GM19193 (cell line): ENCODE measurements at regions not wholly inside any gene's neighbourhood (a gene's known extent, or its start where the extent isn't known, plus 50 kb on each side); places are given as distances from the start of the nearest gene placed in this dataset.

Source experiments
- POLR2A ChIP-seq: IDR thresholded peaks from 4 replicates; pipeline ENCODE4 v1.6.1; 2011; ENCODE audit not compliant: insufficient read depth, insufficient read length; ENCODE audit errors: extremely low read depth

- no peak for TF ChIP-seq POLR2A
Observed at GRCh38 chr6:11460837-11461661, 76.5 kb upstream of the TMEM170B start.

GRCh38 chr6:11460001-11460668 lies 77.4 kb upstream of the TMEM170B start:
- TF ChIP-seq POLR2A = no peak

DNA sequence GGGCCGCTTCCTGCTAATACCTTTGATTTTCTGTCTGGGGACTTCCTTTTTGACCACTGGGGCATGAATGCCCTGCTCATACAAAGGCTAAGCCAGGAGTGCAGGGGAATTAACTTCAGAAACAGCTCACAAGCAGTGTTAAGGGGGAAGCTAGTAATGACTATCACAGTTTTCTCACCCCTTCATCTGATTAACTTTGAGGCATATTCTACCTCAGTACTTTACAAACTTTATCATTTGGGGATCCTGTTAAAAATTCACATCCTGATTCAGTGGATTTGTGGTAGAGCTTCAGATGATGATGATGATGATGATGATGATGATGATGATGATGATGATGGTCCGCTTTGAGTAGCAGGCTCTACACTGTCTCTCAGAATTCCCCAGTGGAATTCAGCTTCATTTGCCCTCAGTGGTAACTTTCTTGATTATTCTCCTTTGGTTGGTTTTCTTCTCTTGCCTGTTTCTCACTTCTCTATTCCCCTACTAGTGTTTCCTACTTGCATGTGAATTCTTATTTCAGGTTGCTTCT lies 78.4 kb upstream of the TMEM170B start:
- no peak for TF ChIP-seq POLR2A

DNA sequence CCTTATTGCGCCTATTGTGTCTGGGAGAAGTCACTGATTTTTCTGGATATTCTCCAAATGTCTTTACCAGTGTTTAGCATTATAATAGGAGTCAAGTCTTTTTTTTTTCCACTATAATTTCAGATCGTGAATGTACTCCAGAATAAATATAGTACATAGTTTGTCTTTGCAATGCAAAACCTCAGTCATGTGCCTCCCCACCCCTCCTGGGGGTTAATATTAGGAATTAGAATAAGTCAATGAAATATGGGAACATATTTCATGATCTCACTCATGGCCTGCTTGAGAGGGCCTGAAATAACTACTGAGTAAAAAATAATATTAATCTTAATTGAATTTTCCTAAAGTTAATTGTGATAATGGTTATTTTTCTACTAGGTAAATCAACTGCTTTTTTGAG lies 79.0 kb upstream of the TMEM170B start:
- TF ChIP-seq POLR2A = no peak

DNA sequence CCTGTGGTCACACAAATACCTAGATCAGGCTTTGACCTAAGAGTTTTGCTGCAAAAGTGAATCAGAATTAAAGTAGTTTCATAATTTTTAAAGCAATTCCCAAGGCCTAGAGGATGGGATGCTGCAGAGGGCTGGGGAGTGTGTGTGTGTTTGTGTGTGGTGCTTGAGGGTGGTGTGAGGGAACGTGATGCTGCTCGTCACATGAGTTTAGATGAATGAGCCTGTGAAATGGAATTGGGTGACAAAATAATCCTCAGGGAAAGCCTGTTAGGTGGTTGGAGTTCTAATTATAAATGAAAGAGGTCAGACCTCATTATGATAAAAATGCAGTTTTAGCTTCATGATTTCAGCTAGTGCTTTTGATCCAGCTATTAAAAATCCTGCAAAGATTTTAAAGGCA lies 87.5 kb upstream of the TMEM170B start:
- TF ChIP-seq POLR2A = no peak

DNA sequence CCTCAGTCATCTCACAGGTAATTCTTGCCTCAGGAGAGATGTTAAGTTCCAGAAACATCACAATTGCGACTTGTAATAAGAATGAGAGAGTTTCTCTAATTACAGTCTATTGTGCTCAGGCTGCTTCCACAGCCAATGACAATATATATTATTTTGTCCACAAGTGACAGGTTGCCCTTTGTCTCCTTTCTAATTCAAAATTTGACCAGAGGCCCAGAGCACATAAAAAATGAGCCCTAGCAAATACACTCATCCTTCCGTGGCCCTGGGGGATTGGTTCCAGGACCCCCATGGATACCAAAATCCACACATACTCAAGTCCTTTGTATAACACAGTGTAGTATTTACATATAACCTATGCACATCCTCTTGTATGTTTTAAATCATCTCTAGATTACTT lies 88.1 kb upstream of the TMEM170B start:
- TF ChIP-seq POLR2A = no peak

DNA sequence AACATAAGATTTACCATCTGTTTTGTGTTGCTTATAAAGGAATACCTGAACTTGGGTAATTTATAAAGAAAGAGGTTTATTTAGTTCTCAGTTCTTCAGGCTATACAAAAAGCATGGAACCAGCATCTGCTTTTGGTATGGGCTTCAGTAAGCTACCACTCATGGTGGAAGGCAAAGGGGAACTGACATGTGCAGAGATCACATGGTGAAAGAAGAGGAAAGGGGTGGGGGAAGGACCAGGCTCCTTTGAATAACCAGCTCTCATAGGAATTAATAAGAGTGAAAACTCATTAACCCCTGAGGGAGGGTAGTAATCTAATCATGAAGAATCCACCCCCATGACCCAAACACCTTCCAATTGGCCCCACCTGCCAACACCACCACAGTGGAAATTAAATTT lies 89.5 kb upstream of the TMEM170B start:
- no peak for TF ChIP-seq POLR2A

DNA sequence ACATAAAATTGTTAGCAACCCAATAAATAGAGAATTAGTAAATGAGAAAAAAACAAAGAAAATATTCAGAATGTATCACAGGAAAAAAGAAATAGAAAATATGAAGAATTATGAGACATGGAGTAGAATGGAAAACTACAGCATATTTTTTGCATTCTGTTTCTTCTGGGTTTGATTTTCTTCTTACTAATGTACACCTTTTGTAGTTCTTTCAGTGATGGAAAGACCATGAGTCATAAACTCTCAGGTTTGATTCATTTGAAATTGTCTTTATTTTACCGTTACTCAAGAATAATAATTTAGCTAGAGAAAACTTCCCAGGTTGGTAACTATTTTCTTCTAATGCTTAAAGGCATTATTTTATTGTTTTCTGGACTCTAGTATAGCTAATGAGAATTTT lies 90.3 kb upstream of the TMEM170B start:
- TF ChIP-seq POLR2A = no peak

- no peak for TF ChIP-seq POLR2A
Observed at GRCh38 chr6:11445146-11445545, 92.4 kb upstream of the TMEM170B start.

DNA sequence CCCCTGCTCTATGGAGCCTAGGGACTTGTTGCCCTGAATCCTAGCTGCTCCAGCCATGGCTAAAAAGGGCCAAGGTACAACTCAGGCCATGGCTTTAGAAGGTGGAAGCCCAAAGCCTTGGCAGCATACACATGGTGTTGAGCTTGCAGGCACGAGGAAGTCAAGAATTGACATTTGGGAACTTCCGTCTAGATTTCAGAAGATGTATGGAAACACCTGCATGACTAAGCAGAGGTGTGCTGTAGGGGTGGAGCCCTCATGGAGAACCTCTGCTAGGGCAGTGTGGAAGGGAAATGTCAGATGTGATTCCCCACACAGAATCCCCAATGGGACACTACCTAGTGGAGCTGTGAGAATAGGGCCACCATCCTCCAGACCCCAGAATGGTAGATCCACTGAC lies 95.1 kb upstream of the TMEM170B start:
- TF ChIP-seq POLR2A = no peak

DNA sequence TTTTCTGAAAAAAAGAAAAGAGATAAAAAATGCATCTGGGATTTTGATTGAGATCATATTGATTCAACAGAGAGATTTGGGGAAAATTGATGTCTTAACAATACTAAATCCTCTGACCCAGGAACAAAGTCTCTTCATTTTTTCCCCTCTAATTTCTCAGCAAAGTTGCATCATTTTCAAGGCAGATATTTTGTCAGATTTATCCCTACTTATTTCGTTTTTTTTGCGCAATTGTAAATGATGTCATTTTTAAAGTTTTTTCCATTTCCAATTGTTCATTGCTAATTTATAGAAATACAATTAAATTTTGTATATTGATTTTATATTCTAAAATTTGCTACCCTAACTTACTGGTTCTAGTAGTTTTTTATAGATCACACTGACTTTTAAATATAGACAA lies 97.7 kb upstream of the TMEM170B start:
- no peak for TF ChIP-seq POLR2A

DNA sequence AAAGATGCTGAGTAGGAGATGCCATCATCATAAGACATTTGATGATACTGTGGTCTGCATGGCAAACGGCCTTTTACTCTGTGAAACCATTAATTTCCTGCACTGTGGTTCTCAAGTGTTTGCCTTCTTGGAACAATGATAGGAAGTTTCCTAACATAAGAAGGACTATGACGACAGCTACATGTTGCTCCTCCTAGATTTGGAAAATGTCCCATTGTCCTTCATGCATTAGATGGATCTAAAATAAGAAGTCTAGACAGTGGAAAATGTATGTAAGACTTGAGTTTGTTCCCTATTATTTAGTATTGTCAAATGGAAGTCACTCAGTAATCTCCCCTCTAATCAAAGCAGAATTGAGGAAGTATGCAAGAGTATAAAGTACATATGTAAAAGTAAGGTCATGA lies 98.5 kb upstream of the TMEM170B start:
- no peak for TF ChIP-seq POLR2A

DNA sequence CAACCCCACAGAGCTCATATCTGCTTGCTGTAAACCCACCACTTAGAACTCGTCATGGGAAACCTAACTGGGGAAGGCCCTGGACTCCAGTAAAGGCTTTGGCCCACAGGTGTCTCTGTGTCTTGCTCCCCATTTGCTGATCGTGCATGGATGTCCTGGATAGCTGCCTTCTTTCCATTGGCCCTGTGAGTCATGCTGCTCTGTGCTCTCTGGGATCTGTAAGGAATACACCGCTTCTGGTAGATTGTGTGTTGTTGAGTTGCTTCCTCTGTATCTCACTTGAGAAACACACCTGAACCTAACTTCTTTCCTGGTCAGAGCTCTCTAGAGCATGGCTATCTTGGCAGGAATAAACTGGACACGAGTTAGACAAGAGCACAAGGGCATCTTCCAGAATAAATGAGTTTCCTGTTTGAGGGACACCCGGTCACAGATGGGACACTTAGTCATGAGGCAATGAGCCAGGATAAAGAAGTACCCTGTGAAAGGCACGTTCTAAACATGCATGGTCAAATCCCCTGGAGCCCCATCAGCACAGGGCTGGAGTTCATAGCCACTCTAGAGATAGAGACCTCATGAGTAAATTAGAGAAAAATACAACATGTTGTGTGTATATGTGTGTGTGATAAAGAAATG lies 99.6 kb upstream of the TMEM170B start:
- TF ChIP-seq POLR2A = no peak

DNA sequence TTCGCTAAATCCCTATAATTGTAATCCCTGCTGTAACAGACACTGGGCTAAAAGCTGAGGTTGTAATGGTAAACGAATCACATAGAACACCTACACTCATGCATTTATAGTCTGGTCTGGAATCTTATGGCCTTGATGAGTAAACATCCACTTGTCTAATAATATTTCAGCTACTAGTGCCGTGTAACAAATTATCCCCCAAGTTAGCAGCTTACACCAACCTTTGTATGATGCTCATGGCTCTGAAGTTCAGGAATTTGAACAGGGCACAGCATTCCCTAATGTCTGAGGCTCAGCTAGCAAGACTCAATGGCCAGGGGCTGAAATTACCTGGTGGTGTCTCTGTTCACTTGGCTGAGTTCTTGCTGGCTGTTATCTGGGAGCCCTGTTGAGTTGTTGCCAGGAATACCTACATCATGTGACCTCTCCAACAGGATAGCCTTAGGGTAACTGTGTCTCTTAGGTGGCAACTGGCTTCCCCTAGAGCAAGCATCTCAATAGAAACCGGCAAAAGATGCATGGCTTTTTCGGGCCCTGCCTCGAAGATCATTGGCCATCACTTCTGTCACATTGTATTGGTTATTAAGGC lies 100.9 kb upstream of the TMEM170B start:
- no peak for TF ChIP-seq POLR2A
